ENCODE measurements at regions not wholly inside any gene's neighbourhood (a gene's known extent, or its start where the extent isn't known, plus 50 kb on each side); places are given as distances from the start of the nearest gene placed in this dataset.
"Not testable (repeated sequence)": the region's sequence is repeated elsewhere in the genome, so short reads cannot be mapped to it uniquely, and the experiment has no call there.

GRCh38 chr5:130651440-130651839 is 513.6 kb downstream of the HINT1 start:
- ChIA-PET POLR2A (no interaction called here), CTCF (no interaction called here)

GRCh38 chr5:130643321-130643720 is 521.7 kb downstream of the HINT1 start:
- POLR2A ChIA-PET: no interaction called here
- CTCF ChIA-PET: no interaction called here

GRCh38 chr5:130642461-130642860 is 522.6 kb downstream of the HINT1 start:
- POLR2A ChIA-PET: no interaction called here

GRCh38 chr5:130627145-130627544 is 537.9 kb downstream of the HINT1 start:
- CTCF ChIA-PET: no interaction called here
- POLR2A ChIA-PET: no interaction called here

More at GRCh38 chr5:130642461-130642860, 522.6 kb downstream of the HINT1 start:
- CTCF ChIA-PET: no interaction called here

GRCh38 chr5:130624805-130625204 is 540.3 kb downstream of the HINT1 start:
- ChIA-PET CTCF (no interaction called here), POLR2A (no interaction called here)

- CTCF ChIA-PET: no interaction called here
- POLR2A ChIA-PET: no interaction called here
Measured at GRCh38 chr5:130616161-130616560, 548.9 kb downstream of the HINT1 start.

GRCh38 chr5:130605234-130605633 is 559.8 kb downstream of the HINT1 start:
- CTCF ChIA-PET: no interaction called here
- POLR2A ChIA-PET: no interaction called here

- CTCF ChIA-PET, POLR2A ChIA-PET: not testable (repeated sequence)
Measured at GRCh38 chr5:130596647-130597046, 568.4 kb downstream of the HINT1 start.

GRCh38 chr5:130580264-130580663 is 584.8 kb downstream of the HINT1 start:
- CTCF ChIA-PET: no interaction called here
- POLR2A ChIA-PET: no interaction called here

- CTCF ChIA-PET: no interaction called here
- POLR2A ChIA-PET: no interaction called here
Measured at GRCh38 chr5:130578354-130578753, 586.7 kb downstream of the HINT1 start.

- CTCF ChIA-PET: no interaction called here
- POLR2A ChIA-PET: no interaction called here
Measured at GRCh38 chr5:130571076-130571475, 594.0 kb downstream of the HINT1 start.

- ChIA-PET CTCF (no interaction called here), POLR2A (no interaction called here)
Measured at GRCh38 chr5:130568791-130569190, 596.3 kb downstream of the HINT1 start.

GRCh38 chr5:130555429-130555828 is 609.6 kb downstream of the HINT1 start:
- CTCF ChIA-PET: no interaction called here

GRCh38 chr5:130550562-130550928 is 614.5 kb downstream of the HINT1 start:
- ChIA-PET CTCF (no interaction called here), POLR2A (no interaction called here)

More at GRCh38 chr5:130555429-130555828, 609.6 kb downstream of the HINT1 start:
- POLR2A ChIA-PET: no interaction called here

- CTCF ChIA-PET: no interaction called here
- POLR2A ChIA-PET: no interaction called here
Measured at GRCh38 chr5:130549884-130550561, 615.0 kb downstream of the HINT1 start.

GRCh38 chr5:130546211-130546610 is 618.8 kb downstream of the HINT1 start:
- ChIA-PET CTCF (no interaction called here), POLR2A (no interaction called here)

- CTCF ChIA-PET: no interaction called here
- POLR2A ChIA-PET: no interaction called here
Measured at GRCh38 chr5:130545291-130545690, 619.8 kb downstream of the HINT1 start.

GRCh38 chr5:130541617-130542221 is 623.3 kb downstream of the HINT1 start:
- ChIA-PET CTCF (no interaction called here), POLR2A (no interaction called here)

- ChIA-PET CTCF (no interaction called here), POLR2A (no interaction called here)
Measured at GRCh38 chr5:130536691-130537090, 628.4 kb downstream of the HINT1 start.

GRCh38 chr5:130532786-130533185 is 628.5 kb downstream of the CHSY3 start:
- ChIA-PET CTCF (no interaction called here), POLR2A (no interaction called here)

- ChIA-PET CTCF (no interaction called here), POLR2A (no interaction called here)
Measured at GRCh38 chr5:130529511-130530485, 625.5 kb downstream of the CHSY3 start.

All from activated CD8-positive, alpha-beta memory T cell treated with anti-CD3 and anti-CD28 coated beads for 36 hours (primary cell).